ENCODE measurements at regions not wholly inside any gene's neighbourhood (a gene's known extent, or its start where the extent isn't known, plus 50 kb on each side); places are given as distances from the start of the nearest gene placed in this dataset.

- no peak for DNase-seq
Measured at GRCh38 chr6:65852369-65852852, 145.4 kb upstream of the EYS start.

- DNase-seq: no peak
Measured at GRCh38 chr6:65830151-65830550, 123.1 kb upstream of the EYS start.

DNA sequence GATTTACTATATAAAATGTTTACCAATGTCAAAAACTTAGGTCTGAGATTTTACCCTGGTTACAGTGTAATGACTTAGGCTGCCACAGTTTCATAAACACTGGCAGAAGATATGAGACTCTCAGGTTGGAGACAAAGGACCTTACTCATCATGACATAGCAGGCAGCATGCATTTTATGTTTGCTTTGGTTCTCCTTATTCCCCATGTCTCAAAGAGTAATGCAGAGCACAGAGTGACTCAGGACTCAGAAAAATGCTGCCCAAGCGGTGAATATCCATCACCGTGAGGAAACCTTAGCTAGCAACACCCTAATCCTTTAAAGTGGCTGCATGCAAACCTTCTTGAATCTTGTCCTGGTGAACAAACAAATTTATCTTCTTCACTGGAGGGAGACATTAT lies 112.1 kb upstream of the EYS start:
- no peak for DNase-seq

DNA sequence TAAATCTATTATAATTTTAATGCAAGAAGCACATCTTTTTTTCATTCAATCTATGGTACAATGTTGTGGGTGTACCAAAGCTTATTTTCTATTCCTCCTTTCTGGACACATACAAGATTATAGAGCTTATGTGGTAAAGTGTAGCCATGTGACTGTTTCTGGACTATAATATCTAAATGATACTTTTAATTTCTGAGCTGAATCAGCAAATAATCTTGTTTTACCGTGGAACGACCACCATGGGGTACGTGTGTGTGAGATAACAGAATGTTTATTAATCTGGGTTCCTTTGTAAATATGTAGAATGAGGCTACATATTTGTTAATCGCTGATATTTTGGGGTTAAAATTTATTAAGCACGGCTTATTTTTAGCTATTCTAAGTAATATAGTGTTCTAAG lies 111.5 kb upstream of the EYS start:
- no peak for DNase-seq

GRCh38 chr6:65816991-65817390 lies 110.0 kb upstream of the EYS start:
- no peak for DNase-seq

GRCh38 chr6:65814071-65814470 lies 107.0 kb upstream of the EYS start:
- no peak for DNase-seq

DNA sequence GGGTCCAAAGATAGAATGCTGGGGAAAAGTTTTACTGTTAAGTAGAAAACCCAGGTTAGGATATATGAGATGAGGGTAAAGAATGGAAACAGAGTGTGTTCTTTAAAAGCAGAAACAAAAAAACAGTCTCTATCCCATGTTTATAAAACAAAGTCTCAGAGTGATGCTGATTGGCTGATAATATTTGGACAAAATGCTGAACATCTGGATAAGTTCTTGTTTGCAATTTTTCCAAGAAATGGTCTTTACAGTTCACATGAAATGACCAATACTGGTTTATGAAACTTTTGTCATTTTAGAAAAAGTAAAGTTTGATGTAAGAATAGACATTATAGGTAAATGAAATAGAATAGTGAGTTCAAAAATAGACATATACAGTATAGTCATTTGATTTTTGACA lies 96.2 kb upstream of the EYS start:
- DNase-seq: no peak

- no peak for DNase-seq
Measured at GRCh38 chr6:65799389-65799788, 92.4 kb upstream of the EYS start.

DNA sequence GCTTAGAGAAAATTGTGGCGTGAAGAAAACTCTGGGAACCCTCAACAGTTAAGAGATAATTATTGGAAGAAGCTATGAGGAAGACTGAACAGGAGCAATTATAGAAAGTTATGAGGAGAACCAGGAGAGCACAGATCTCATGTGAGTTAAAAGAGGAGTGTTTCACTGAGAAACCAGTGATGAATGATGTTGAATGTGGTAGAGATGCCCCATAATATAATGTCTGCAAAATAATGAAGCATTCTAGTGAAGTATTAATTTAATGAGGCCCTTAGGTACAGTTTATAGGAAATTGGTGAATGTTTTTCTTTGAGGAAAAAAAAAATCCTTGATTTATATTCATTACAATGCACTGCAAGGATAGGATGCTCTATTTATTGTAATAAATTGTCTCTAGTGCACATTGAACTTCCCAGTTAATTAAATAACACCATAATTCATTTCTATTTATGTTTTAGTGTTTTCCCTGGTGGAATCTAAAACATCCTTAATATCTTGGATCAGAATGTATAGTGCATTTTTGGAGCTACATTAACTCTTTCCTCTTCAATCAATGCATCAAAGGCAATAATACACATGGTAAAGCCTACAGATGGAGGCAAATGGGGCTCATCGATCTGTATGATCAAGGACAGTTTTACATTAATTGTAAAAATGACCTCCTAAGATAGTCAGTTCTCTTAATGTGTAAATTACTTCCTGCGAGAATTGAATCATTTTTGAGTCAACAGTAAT lies 91.4 kb upstream of the EYS start:
- no peak for DNase-seq

DNA sequence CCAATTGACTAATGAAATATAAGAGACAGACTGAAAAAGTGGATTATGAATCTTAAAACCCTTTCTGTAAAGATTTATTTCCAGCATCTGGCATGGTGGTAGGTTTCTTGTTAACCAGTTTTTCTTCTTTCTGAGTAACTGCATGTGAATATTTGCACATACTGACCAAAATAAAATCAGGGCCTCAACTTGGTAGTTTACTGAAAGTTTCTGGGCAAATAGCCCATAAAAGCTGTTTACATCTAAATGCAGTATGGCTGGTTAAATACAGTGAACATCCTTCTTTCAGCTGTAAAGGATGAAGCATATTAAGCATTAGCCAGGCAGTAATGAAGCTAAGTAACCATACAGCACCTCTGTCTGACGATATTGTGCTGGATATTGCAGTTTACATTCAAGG lies 83.6 kb upstream of the EYS start:
- no peak for DNase-seq

DNA sequence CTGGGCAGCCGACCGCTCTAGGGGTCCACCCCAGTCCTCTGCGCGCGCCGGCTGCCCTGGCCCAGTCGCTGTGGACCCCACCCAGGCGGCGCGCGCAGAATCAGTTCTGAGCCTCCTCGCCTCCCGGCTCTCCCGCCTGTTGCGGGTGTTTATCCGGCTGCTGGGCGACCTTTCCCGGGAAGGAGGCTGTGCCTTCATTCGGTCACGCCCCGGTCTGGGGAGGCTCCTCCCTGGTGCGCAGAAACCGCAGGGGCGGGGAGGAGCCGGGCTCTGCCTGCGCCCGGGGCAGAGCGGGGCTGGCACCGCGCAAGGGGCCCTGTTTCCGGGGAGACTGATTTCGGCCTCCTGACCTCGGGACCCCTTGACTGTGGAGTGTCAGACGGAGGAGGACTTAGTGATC lies 80.8 kb upstream of the EYS start:
- no peak for DNase-seq

GRCh38 chr6:65786815-65787214 lies 79.8 kb upstream of the EYS start:
- DNase-seq: no peak

GRCh38 chr6:65780691-65781090 lies 73.7 kb upstream of the EYS start:
- DNase-seq: no peak

GRCh38 chr6:65776332-65776731 lies 69.3 kb upstream of the EYS start:
- DNase-seq: no peak

DNA sequence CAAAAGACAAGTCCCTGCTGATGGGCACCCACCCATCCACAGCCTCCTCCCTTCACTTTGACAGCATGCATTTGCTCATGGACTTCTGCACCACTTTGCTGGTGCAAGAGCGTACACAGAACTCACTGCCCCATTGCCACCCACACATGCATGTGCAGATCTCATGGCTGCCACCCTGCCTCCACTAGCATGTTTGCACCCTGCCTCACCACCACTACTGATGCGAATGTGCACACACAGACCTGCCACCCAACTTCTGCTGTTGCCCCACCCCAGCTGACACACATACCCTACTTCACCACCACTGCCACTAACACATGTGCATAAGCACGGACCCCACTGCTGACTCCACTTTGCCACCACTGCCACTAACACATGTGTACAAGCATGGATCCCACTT lies 64.9 kb upstream of the EYS start:
- DNase-seq: no peak

GRCh38 chr6:65761890-65762289 lies 54.9 kb upstream of the EYS start:
- no peak for DNase-seq

DNA sequence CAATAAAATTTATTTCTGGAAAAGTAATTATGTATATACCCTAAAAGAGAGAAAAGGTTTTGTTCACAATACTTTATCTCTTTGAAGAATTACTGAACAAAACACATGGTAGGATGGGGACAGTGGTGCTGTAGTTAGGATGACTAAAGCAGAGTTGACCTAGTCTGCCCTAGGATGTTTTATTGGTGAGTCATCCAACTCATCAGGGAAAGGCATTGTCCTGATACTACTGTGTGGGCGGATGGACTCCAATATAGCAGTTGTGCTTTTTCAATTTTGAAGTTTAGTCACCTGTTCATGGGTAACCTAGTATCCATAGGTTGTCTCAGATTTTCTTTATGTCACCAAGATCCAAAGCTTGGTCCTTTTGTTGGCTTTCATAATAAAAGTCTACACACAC lies 53.3 kb upstream of the EYS start:
- DNase-seq: no peak

Data from hematopoietic multipotent progenitor cell treated with erythropoietin and hydrocortisone succinate and interleukin-3 and kit ligand, for 6 days (in vitro differentiated cells).